SK-N-SH (cell line): ENCODE measurements at regions not wholly inside any gene's neighbourhood (a gene's known extent, or its start where the extent isn't known, plus 50 kb on each side); places are given as distances from the start of the nearest gene placed in this dataset.
A peak's percentile ranks its signal among the peaks of the same experiment; 100 is the strongest.

ENCODE experiments used
- EP300 ChIP-seq, 2 experiments: IDR thresholded peaks; 2 replicates each; pipeline versions ENCODE4 v1.4.0 to v1.6.1; 2012; ENCODE audit warnings: borderline replicate concordance in 1 of 2, low read depth in 1 of 2, low read length in 1 of 2
- EZH2phosphoT487 ChIP-seq: fragments of 200-600 bp; sonication (generic); IDR thresholded peaks from 2 replicates; pipeline ENCODE4 v1.6.1; 2017; ENCODE audit warnings: low read depth, mixed run types, mild to moderate bottlenecking, antibody characterized with exemption, moderate library complexity, borderline replicate concordance
- FOXJ3 ChIP-seq: sonication (generic); formaldehyde crosslinking; IDR thresholded peaks from 2 replicates; pipeline ENCODE4 v1.5.1; 2020; ENCODE audit warnings: mild to moderate bottlenecking, missing genetic modification reagents
- IRF3 ChIP-seq: fragments of 150-350 bp; IDR thresholded peaks from 2 replicates; pipeline ENCODE4 v1.6.1; 2016; ENCODE audit warnings: mild to moderate bottlenecking, low read depth, low read length
- JUND ChIP-seq: IDR thresholded peaks from 2 replicates; pipeline ENCODE4 v1.4.0; 2012
- POLR2AphosphoS5 ChIP-seq: IDR thresholded peaks from 2 replicates; pipeline ENCODE4 v1.6.1; 2012; ENCODE audit warnings: low read depth, low read length
- TCF12 ChIP-seq: IDR thresholded peaks from 2 replicates; pipeline ENCODE4 v1.4.0; 2012
- TEAD4 ChIP-seq: IDR thresholded peaks from 2 replicates; pipeline ENCODE4 v1.4.0; 2012; ENCODE audit warnings: mild to moderate bottlenecking, borderline replicate concordance; ENCODE audit not compliant: insufficient read depth
- ZBTB33 ChIP-seq: IDR thresholded peaks from 2 replicates; pipeline ENCODE4 v1.4.0; 2012; ENCODE audit warnings: low read depth, borderline replicate concordance
- TF ChIP-seq, protein P1 (sequence below): fragments of 200-600 bp; sonication (generic); IDR thresholded peaks from 2 replicates; pipeline ENCODE4 v1.6.1; 2017; ENCODE audit warnings: antibody characterized with exemption, mild to moderate bottlenecking, moderate library complexity
- TF ChIP-seq, protein P2 (sequence below): fragments of 150-350 bp; IDR thresholded peaks from 2 replicates; pipeline ENCODE4 v1.6.1; 2017; ENCODE audit warnings: antibody characterized with exemption, low read length, low read depth, borderline replicate concordance

GRCh38 chr21:38126666-38127303, 130.0 kb upstream of the KCNJ15 start:
- no peak for TF ChIP-seq TEAD4
- TF ChIP-seq, protein P1, sequence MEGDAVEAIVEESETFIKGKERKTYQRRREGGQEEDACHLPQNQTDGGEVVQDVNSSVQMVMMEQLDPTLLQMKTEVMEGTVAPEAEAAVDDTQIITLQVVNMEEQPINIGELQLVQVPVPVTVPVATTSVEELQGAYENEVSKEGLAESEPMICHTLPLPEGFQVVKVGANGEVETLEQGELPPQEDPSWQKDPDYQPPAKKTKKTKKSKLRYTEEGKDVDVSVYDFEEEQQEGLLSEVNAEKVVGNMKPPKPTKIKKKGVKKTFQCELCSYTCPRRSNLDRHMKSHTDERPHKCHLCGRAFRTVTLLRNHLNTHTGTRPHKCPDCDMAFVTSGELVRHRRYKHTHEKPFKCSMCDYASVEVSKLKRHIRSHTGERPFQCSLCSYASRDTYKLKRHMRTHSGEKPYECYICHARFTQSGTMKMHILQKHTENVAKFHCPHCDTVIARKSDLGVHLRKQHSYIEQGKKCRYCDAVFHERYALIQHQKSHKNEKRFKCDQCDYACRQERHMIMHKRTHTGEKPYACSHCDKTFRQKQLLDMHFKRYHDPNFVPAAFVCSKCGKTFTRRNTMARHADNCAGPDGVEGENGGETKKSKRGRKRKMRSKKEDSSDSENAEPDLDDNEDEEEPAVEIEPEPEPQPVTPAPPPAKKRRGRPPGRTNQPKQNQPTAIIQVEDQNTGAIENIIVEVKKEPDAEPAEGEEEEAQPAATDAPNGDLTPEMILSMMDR: peak; percentile 78
- TF ChIP-seq JUND: no peak
- TF ChIP-seq EZH2phosphoT487: no peak
- no peak for TF ChIP-seq EP300 (IDR thresholded peaks at IDR 0.05; ENCODE audit: borderline replicate concordance in 1 of 2, low read depth in 1 of 2, low read length in 1 of 2)
- no peak for TF ChIP-seq TCF12
- no peak for TF ChIP-seq FOXJ3 (CRISPR knock-in tag)
- no peak for TF ChIP-seq POLR2AphosphoS5
- TF ChIP-seq, protein P2, sequence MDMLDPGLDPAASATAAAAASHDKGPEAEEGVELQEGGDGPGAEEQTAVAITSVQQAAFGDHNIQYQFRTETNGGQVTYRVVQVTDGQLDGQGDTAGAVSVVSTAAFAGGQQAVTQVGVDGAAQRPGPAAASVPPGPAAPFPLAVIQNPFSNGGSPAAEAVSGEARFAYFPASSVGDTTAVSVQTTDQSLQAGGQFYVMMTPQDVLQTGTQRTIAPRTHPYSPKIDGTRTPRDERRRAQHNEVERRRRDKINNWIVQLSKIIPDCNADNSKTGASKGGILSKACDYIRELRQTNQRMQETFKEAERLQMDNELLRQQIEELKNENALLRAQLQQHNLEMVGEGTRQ: no peak
- TF ChIP-seq ZBTB33: no peak
- no peak for TF ChIP-seq IRF3
